HepG2 (cell line): ENCODE measurements at regions not wholly inside any gene's neighbourhood (a gene's known extent, or its start where the extent isn't known, plus 50 kb on each side); places are given as distances from the start of the nearest gene placed in this dataset.
"Not testable (repeated sequence)": the region's sequence is repeated elsewhere in the genome, so short reads cannot be mapped to it uniquely, and the experiment has no call there.

Experiments used
- CEBPB ChIP-seq: IDR thresholded peaks from 2 replicates; pipeline ENCODE4 v1.6.1; 2011; ENCODE audit warnings: low read depth, low read length, improper control_type of control experiment, borderline replicate concordance
- HMG20A ChIP-seq: IDR thresholded peaks from 2 replicates; pipeline ENCODE4 v1.6.1; 2016; ENCODE audit warnings: borderline replicate concordance
- ISL2 ChIP-seq: sonication (generic); formaldehyde crosslinking; IDR thresholded peaks from 2 replicates; pipeline ENCODE4 v1.5.0; 2020; ENCODE audit warnings: missing genetic modification reagents
- KLF12 ChIP-seq: sonication (generic); formaldehyde crosslinking; IDR thresholded peaks from 2 replicates; pipeline ENCODE4 v1.4.0; 2020; ENCODE audit warnings: missing genetic modification reagents, borderline replicate concordance
- KMT2A ChIP-seq: sonication (generic); formaldehyde crosslinking; IDR thresholded peaks from 2 replicates; pipeline ENCODE4 v1.4.0; 2020; ENCODE audit warnings: missing genetic modification reagents
- NFRKB ChIP-seq: fragments of 450-650 bp; IDR thresholded peaks from 2 replicates; pipeline ENCODE4 v1.6.1; 2017
- SIN3A ChIP-seq: IDR thresholded peaks from 2 replicates; pipeline ENCODE4 v1.6.1; 2011; ENCODE audit warnings: low read depth, mild to moderate bottlenecking, control low read depth, low read length, borderline replicate concordance
- ZNF251 ChIP-seq: sonication (generic); formaldehyde crosslinking; IDR thresholded peaks from 2 replicates; pipeline ENCODE4 v1.9.0; 2021; ENCODE audit warnings: mild to moderate bottlenecking, missing genetic modification reagents
- ZNF263 ChIP-seq: sonication (generic); formaldehyde crosslinking; IDR thresholded peaks from 2 replicates; pipeline ENCODE4 v1.4.0; 2020; ENCODE audit warnings: missing genetic modification reagents
- ZNF274 ChIP-seq: sonication (generic); formaldehyde crosslinking; IDR thresholded peaks from 2 replicates; pipeline ENCODE4 v1.5.1; 2020; ENCODE audit warnings: mild to moderate bottlenecking, missing genetic modification reagents
- ZNF282 ChIP-seq: fragments of 450-650 bp; IDR thresholded peaks from 2 replicates; pipeline ENCODE4 v1.6.1; 2018; ENCODE audit not compliant: partially characterized antibody
- TF ChIP-seq, protein P1 (sequence below): sonication (generic); formaldehyde crosslinking; IDR thresholded peaks from 2 replicates; pipeline ENCODE4 v1.5.0; 2020; ENCODE audit warnings: mild to moderate bottlenecking, missing genetic modification reagents, moderate library complexity
- TF ChIP-seq, protein P2 (sequence below): sonication (generic); formaldehyde crosslinking; IDR thresholded peaks from 2 replicates; pipeline ENCODE4 v1.4.0; 2020; ENCODE audit warnings: missing genetic modification reagents

DNA sequence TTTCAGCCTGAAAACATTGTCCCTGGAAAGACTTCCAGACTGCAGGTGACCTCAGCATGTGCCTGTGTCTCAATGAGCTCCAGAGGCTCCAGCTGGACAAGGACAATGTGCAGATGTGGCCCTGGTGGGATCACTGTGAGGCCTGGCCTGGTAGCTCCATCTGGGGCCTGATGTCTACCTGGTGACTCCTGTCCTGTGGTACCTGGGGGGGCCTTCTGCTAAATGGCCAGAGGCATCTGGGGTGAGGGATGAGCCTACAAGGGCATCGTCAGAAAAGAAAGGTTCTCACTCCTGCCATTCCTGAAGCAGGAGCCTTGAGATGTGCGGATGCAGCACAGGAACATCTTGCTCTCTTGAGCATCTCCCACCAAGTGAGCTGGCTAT lies 1494.0 kb upstream of the TPTE start:
- not testable (repeated sequence) for TF ChIP-seq ZNF263; ZNF251 (CRISPR knock-in tag); HMG20A (CRISPR knock-in tag); NFRKB; KLF12; ZNF274 (CRISPR knock-in tag); KMT2A (CRISPR knock-in tag); ZNF282; CEBPB; ISL2 (CRISPR knock-in tag); SIN3A
- TF ChIP-seq, protein P1, sequence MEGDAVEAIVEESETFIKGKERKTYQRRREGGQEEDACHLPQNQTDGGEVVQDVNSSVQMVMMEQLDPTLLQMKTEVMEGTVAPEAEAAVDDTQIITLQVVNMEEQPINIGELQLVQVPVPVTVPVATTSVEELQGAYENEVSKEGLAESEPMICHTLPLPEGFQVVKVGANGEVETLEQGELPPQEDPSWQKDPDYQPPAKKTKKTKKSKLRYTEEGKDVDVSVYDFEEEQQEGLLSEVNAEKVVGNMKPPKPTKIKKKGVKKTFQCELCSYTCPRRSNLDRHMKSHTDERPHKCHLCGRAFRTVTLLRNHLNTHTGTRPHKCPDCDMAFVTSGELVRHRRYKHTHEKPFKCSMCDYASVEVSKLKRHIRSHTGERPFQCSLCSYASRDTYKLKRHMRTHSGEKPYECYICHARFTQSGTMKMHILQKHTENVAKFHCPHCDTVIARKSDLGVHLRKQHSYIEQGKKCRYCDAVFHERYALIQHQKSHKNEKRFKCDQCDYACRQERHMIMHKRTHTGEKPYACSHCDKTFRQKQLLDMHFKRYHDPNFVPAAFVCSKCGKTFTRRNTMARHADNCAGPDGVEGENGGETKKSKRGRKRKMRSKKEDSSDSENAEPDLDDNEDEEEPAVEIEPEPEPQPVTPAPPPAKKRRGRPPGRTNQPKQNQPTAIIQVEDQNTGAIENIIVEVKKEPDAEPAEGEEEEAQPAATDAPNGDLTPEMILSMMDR (CRISPR knock-in tag) = not testable (repeated sequence)
- TF ChIP-seq, protein P2, sequence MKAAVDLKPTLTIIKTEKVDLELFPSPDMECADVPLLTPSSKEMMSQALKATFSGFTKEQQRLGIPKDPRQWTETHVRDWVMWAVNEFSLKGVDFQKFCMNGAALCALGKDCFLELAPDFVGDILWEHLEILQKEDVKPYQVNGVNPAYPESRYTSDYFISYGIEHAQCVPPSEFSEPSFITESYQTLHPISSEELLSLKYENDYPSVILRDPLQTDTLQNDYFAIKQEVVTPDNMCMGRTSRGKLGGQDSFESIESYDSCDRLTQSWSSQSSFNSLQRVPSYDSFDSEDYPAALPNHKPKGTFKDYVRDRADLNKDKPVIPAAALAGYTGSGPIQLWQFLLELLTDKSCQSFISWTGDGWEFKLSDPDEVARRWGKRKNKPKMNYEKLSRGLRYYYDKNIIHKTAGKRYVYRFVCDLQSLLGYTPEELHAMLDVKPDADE (CRISPR knock-in tag) = not testable (repeated sequence)
